Stomach (tissue), 4 donors: ENCODE measurements at regions not wholly inside any gene's neighbourhood (a gene's known extent, or its start where the extent isn't known, plus 50 kb on each side); places are given as distances from the start of the nearest gene placed in this dataset.

ENCODE experiments used
- EP300 ChIP-seq: sonication (generic); formaldehyde crosslinking; IDR thresholded peaks from one replicate; pipeline ENCODE4 v1.6.1; 2017; ENCODE audit warnings: antibody characterized with exemption
- POLR2AphosphoS5 ChIP-seq, 3 donors: sonication (generic); formaldehyde crosslinking; IDR thresholded peaks; one replicate each; pipeline ENCODE4 v1.6.1; 2016; ENCODE audit warnings: antibody characterized with exemption in 3 of 3
- TF ChIP-seq, protein P1 (sequence below), 7 experiments: fragments of 450-650 bp in 4 of 7; fragments of 200-600 bp in 3 of 7; sonication (generic) in 3 of 7; IDR thresholded peaks; one replicate each; pipeline ENCODE4 v1.5.1; 2016 to 2019; ENCODE audit warnings: antibody characterized with exemption in 7 of 7, control low read depth in 2 of 7, mild to moderate bottlenecking in 1 of 7

DNA sequence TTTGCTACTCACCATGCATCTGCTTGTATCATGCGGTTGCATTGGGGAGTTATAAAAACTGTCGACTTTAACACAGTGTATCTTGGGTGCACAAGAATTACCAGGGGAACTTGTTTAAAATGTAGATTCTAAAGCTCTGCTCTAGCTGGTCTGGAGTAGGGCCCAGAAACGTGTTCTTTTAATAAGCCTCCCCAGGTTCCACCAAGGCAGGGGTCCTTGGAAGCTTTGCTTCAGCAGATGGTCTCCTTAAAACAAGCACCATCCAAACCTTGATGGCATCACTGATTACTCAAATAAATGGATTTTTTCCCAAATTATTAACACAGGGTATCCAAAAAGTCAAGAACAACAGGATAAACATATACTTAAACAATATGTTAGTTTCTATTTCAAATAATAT lies 120.2 kb upstream of the NDP start:
- TF ChIP-seq, protein P1, sequence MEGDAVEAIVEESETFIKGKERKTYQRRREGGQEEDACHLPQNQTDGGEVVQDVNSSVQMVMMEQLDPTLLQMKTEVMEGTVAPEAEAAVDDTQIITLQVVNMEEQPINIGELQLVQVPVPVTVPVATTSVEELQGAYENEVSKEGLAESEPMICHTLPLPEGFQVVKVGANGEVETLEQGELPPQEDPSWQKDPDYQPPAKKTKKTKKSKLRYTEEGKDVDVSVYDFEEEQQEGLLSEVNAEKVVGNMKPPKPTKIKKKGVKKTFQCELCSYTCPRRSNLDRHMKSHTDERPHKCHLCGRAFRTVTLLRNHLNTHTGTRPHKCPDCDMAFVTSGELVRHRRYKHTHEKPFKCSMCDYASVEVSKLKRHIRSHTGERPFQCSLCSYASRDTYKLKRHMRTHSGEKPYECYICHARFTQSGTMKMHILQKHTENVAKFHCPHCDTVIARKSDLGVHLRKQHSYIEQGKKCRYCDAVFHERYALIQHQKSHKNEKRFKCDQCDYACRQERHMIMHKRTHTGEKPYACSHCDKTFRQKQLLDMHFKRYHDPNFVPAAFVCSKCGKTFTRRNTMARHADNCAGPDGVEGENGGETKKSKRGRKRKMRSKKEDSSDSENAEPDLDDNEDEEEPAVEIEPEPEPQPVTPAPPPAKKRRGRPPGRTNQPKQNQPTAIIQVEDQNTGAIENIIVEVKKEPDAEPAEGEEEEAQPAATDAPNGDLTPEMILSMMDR (IDR thresholded peaks at IDR 0.05) = no peak
- TF ChIP-seq POLR2AphosphoS5 (IDR thresholded peaks at IDR 0.05) = no peak
- no peak for TF ChIP-seq EP300
